ENCODE measurements at regions not wholly inside any gene's neighbourhood (a gene's known extent, or its start where the extent isn't known, plus 50 kb on each side); places are given as distances from the start of the nearest gene placed in this dataset.

DNA sequence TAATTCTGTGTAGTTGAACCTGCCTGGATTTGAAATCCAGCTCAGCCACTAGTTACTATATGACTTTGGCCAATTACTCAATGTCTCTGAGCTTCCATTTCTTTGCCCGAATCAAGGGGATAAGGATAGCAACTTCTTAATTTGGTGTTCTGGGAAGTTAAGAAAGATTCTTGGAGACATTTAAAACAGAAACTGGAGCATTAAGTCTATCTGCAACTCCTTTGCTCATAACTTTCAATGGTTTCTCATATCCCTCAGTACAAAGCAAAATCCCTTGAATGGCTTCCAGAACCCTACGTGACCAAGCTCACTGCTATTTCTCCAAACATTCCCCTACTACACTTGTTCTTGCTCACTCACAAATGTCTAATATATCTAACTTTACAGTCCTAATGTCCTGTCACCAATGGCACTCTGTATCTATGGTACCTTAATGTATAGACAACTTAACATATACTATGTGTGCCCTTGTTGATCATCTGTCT lies 849.1 kb upstream of the SLIT2 start:
- no peak for TF ChIP-seq POLR2A (IDR thresholded peaks at IDR 0.05; ENCODE audit: low read depth, low read length)
- FAIRE-seq, result no peak

DNA sequence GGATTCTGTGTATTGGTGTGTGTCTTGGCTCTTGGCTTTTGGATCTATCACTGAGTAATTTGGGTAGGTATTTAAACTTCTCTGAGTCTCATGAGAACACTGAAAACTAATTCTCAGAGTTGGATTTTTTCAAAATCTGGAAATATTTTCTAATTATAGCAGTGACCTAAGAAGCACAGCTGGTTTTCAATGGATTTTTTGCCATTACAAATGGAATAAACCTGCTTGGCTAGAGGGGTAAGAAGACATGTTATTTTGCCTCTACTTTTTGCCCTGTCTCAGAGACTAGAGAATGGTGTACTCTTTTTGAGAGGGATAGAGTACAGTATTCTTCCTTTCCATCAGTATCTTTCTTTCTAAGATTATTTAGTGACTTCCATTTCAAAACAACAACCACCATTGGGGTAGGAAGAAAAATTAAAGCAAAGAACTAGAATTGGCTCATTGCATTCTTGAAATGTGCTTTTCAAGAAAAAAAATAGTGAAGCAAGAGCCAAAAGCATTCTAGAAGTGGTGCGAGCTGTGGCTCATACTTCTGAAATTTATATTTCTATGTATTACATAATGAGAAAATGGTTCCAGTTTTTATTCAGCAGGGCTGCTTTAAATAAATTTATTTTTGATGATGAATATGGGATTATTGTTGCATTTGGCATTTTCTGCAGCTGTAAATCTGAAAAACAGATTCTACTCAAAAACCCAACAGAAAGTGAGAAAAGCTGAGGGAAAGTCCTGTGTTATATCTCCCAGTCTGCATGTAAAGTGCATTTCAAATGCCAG lies 850.2 kb upstream of the SLIT2 start:
- DNase-seq (ENCODE audit: insufficient read length, low spot score), result no peak
- TF ChIP-seq POLR2A (IDR thresholded peaks at IDR 0.05; ENCODE audit: low read depth, low read length), result no peak
- no peak for FAIRE-seq

More for the DNA sequence above, 849.1 kb upstream of the SLIT2 start:
- DNase-seq (ENCODE audit: insufficient read length, low spot score), result no peak

DNA sequence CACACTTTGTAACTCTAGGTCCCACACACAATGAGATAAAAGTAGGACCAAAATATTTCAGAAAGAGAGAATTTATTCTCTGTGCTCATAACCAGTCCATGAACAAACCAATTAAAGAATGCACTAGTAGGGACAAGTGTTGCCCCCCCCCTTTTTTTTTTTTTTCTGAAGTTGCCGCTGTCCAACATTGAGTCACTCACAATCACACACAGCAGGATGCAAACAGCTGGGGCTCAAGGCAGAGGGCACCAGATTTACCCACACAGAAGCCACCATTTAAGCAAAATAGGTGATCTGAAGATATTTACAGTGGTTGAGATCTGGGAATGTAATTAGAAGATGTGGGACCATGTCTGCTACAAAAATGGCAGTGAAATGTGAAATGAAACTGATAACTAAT lies 850.9 kb upstream of the SLIT2 start:
- FAIRE-seq (no peak), DNase-seq (ENCODE audit: insufficient read length, low spot score) (no peak)
- TF ChIP-seq POLR2A (IDR thresholded peaks at IDR 0.05; ENCODE audit: low read depth, low read length), result no peak

DNA sequence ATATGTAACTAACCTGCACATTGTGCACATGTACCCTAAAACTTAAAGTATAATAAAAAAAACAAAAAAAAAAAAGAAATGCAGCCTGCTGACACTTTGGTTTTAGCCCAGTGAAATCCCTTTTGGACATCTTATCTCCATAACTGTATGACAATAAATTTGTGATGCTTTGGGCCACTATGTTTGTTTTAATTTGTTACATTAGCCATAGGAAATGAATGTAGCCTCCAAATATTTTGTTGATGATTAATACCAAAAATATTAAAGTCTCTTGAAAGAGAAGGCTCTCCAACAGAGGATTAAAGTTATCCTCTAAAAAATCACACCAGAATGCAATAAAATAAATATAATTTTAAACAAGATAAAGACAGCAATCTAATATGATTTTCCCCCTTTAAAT lies 852.7 kb upstream of the SLIT2 start:
- TF ChIP-seq POLR2A (IDR thresholded peaks at IDR 0.05; ENCODE audit: low read depth, low read length), result no peak
- no peak for FAIRE-seq
- no peak for DNase-seq (ENCODE audit: insufficient read length, low spot score)

DNA sequence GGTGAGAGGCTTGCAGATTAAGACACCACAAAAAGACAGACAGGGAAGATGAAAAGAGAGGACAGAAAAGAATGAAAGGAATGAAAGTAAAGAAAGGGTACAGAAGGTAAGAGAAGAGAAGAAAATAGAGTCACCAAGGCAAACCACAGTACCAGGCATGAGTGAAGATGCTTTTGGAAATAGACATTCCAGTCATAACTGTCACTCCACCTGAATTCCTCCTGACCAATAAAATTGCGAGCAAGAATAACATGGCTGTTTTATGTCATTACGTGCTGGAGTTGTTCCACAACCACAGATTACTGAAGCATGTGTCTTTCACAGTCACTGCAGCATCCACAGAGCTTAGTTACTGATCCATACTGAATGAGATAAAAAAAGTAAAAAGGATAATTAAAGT lies 864.9 kb upstream of the SLIT2 start:
- FAIRE-seq, result no peak
- no peak for TF ChIP-seq POLR2A (IDR thresholded peaks at IDR 0.05; ENCODE audit: low read depth, low read length)
- DNase-seq (ENCODE audit: insufficient read length, low spot score), result no peak

DNA sequence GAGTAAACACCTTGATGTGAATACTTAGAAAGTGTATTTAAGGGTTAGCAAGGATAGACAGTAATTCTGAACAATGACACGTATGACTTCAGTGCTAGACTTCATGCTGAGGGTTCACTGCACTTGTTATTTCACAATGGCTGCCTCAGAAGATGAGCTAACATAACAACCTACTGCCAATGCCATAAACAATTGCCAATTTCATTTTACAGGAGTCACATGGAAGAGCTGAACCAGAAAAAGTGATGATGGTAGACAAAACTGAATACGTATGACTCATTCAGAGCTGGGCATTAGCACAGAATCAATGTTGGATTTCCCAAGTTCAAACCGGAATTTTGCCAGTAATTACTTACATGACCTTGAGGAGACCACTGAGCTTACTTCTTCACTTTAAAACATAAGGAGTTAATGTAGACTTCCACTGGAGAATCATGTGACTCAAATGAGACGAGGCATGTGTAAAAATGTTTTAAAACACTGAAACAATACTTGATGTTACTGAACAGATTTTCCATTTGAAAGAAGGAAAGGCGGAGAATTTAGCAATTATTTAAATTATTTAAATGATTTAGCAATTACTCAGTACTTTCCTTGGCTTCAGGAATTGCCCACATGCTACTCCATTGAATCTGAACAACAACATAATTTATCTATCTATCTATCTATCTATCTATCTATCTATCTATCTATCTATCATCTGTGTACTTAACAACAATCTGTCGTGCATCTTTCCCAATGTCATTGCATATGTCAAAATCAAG lies 868.5 kb upstream of the SLIT2 start:
- FAIRE-seq (no peak), DNase-seq (ENCODE audit: insufficient read length, low spot score) (no peak)
- no peak for TF ChIP-seq POLR2A (IDR thresholded peaks at IDR 0.05; ENCODE audit: low read depth, low read length)

DNA sequence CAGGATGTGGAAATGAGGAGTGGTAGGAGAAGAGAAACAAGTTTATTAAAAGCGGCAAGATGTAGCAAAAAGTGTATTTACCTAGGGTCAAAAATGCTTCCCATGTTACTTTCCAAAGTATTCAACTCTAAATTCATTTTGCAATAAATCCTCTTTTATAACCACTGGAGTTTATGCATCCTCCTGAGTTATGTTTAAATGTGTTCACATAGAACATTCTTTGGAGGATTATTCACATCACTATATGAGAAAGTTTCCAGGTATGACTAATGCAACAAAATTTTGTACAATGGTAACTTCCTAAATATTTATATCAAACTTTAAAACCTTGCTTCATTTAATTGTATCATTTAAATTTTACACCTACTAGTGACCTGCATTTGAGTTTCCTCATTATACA lies 870.6 kb upstream of the SLIT2 start:
- TF ChIP-seq POLR2A (IDR thresholded peaks at IDR 0.05; ENCODE audit: low read depth, low read length), result no peak
- no peak for FAIRE-seq
- peak; percentile 1 for DNase-seq (ENCODE audit: insufficient read length, low spot score)

DNA sequence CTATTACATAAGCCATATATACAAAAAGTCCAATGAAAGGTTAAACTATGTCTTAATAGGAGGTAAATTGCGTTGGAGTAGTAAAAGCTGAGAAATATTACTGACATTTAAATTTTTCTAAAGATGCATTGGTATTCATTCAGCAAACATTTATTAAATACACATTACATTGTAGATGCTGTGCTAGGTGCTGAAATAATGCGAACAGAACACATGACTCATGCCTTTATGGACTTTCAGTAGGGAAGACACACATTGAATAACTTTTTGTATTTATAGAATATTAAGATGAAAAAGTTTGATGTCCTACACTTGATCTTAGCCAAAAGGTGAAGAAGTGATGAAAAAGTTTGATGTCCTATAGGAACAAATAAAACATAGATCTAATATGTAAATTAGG lies 871.1 kb upstream of the SLIT2 start:
- DNase-seq (ENCODE audit: insufficient read length, low spot score) (no peak), FAIRE-seq (no peak)
- TF ChIP-seq POLR2A (IDR thresholded peaks at IDR 0.05; ENCODE audit: low read depth, low read length), result no peak

DNA sequence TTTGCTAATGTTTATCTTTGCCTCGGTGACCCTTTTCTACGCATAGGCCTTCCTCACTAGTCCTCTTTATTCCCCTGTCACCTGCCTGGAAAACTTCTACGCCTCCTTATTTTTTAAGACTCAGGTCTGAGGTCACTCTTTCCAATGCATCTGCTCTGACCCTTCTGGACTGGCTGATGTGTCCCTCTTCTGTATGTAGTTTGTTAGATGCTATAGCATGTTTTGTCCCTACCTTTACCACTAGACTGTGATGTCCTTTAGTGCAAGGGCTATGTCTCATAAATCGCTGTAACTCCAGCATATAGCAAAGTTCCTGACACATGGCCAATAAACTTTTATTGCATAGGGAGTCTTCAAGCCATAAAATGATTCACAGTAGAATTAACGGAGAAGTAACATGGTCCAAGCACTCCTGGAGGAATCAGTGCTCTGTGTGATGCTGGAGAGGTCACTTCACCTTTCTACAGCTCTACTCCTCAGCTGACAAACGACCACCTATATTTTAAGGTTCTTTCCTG lies 872.5 kb upstream of the SLIT2 start:
- FAIRE-seq (no peak), DNase-seq (ENCODE audit: insufficient read length, low spot score) (no peak)
- no peak for TF ChIP-seq POLR2A (IDR thresholded peaks at IDR 0.05; ENCODE audit: low read depth, low read length)

DNA sequence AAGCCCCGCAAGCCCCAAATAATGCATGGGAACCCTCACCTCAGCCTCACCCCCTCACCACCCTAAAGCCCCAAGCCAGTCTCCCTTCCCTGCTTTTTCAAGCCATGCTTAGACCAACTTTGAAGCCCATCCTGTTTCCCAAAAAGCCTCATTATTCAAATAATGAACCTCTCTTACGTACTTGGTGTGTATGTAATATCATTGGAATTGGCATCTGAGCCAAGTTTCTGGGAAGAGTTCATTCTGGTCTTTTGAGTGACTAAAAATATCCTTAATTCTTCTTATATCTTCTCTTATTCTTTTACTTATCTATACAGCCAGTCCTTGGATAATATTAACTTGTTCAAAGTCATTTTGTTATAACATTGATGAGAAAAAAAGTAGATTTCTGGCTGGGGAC lies 875.8 kb upstream of the SLIT2 start:
- FAIRE-seq (no peak), DNase-seq (ENCODE audit: insufficient read length, low spot score) (no peak)
- no peak for TF ChIP-seq POLR2A (IDR thresholded peaks at IDR 0.05; ENCODE audit: low read depth, low read length)

DNA sequence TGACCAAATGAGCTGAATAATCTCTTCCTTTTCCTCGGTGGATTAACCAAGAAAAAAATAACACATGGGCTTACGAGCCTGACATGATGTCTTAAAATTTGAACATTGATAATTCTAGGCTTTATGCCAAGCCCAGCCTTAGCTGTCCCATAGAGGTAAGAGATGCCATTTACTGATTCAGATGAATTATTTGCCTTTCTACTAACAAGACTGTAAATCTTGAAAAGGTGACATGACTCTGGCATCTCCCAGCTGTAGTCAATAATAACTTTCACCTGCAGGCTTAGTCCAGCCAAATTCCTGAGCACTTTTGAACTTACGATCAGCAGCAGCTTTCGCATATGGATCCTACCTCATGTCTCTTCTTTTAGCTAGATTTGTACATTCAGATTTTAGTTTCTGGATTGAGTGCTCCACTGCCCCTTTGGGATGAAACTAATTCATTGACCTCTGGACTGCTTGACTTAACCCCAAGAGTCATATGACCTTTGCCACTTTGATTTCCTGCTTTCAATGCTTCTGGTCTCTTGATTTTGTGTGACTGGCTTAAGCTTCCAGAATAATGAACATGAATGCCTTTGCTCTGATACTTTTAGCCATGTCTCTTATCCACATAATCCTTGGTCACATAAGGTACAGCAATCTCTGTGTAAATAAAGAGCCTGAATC lies 876.4 kb upstream of the SLIT2 start:
- no peak for TF ChIP-seq POLR2A (IDR thresholded peaks at IDR 0.05; ENCODE audit: low read depth, low read length)
- DNase-seq (ENCODE audit: insufficient read length, low spot score) (no peak), FAIRE-seq (no peak)

DNA sequence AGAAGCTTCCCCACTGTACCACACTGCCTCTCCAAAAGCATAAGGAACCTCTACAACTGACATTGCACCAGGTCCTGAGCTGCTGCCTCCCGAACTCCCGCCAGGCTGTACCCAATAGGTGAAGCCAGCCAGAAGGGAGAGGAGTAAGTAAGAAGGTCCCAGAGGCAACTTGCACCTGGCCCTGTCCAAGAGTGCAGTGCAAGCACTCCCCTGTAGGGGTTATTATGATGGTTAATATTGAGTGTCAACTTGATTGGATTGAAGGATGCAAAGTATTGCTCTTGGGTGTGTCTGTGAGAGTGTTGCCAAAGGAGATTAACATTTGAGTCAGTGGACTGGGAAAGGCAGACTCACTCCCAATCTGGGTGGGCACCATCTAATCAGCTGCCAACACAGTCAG lies 879.3 kb upstream of the SLIT2 start:
- FAIRE-seq (no peak), DNase-seq (ENCODE audit: insufficient read length, low spot score) (no peak)
- TF ChIP-seq POLR2A (IDR thresholded peaks at IDR 0.05; ENCODE audit: low read depth, low read length), result no peak

DNA sequence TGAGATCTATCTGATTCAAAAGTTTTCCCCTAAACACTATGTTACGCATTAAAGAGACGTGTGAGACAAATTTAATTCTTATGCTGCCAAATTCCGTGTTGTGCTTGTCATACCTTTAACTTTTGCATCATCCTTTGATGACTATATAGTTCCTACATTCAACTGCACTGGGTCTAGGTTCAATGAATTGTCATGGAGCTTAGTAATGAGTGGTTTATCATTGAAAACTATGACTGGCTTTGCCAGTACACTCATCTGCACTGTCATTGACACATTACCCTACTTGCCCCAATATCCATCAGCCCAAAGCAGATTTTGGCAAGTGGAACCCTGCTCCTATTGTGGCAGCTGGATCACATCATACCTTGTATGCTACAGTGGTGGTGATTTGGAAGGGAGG lies 882.9 kb upstream of the SLIT2 start:
- DNase-seq (ENCODE audit: insufficient read length, low spot score), result no peak
- TF ChIP-seq POLR2A (IDR thresholded peaks at IDR 0.05; ENCODE audit: low read depth, low read length), result no peak
- FAIRE-seq, result no peak

DNA sequence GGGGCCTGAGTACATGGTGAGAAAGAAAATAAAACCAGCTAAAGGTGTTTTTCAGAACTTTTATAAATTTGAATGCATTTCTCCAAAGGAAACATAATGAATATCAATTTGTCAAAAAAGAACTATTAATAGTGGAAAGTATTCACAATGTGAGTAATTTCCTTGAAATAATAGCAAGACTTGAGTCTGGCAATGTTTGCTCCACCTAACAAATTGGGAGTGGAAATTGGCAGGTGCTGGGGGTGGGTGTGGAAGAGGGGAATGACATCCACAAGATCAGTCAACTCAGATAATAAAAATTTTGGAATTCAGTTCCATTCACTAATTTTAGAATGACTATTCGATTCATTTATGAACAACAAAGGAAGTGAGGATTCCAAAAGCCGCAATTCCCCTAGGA lies 884.8 kb upstream of the SLIT2 start:
- no peak for TF ChIP-seq POLR2A (IDR thresholded peaks at IDR 0.05; ENCODE audit: low read depth, low read length)
- no peak for DNase-seq (ENCODE audit: insufficient read length, low spot score)
- FAIRE-seq, result no peak

All from H54 (cell line).